NCI-H774 (cell line): ENCODE measurements at regions not wholly inside any gene's neighbourhood (a gene's known extent, or its start where the extent isn't known, plus 50 kb on each side); places are given as distances from the start of the nearest gene placed in this dataset.
"Not testable (repeated sequence)": the region's sequence is repeated elsewhere in the genome, so short reads cannot be mapped to it uniquely, and the experiment has no call there.

Experiments used
- DNase-seq: peaks from one replicate; lab custom pipeline; 2025; lab: John Stamatoyannopoulos, UW

GRCh38 chr4:189665712-189666305, 274.9 kb upstream of the FRG1 start:
- DNase-seq: not testable (repeated sequence)

DNA sequence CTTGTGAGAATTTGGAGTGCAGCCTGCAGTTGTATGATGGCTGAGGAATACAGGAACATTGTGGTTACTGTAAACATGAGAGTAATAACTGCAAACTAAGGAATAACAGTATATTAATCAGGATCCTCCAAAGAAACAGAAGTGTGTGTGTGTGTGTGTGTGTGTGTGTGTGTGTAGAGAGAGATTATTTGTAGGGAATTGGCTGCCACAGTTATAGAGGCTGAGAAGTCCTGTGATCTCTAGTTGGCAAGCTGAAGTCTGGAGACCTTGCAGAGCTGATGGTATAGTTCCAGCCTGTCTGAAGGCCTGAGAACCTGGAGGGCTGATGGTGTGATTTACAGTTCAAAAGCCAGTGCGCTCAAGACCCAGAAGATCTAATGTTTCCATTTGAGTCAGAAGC, 273.3 kb upstream of the FRG1 start:
- not testable (repeated sequence) for DNase-seq

- DNase-seq: not testable (repeated sequence)
Measured at GRCh38 chr4:189697675-189698245, 242.9 kb upstream of the FRG1 start.

DNA sequence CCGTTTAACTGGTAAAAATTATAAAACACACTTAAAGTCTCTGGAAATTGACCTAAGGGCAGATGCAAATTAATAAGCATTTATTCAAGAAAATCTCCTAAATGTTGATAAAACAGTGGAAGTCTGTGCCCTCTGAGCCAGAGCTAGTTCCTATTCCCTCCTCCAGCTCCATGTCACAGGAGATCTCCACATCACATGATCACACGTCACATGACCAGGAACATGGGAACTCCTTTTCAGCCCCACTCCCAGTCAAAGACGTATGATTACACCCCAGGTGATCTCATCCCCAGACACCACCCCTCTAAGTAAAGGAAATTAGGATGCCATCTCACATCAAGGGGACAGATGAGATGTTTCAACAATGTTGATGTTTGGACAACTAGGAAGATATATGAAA, 237.7 kb upstream of the FRG1 start:
- not testable (repeated sequence) for DNase-seq

- DNase-seq: not testable (repeated sequence)
Measured at GRCh38 chr4:189706821-189707220, 233.9 kb upstream of the FRG1 start.

GRCh38 chr4:189707227-189707626, 233.4 kb upstream of the FRG1 start:
- not testable (repeated sequence) for DNase-seq

GRCh38 chr4:189711956-189712355, 228.7 kb upstream of the FRG1 start:
- not testable (repeated sequence) for DNase-seq

DNA sequence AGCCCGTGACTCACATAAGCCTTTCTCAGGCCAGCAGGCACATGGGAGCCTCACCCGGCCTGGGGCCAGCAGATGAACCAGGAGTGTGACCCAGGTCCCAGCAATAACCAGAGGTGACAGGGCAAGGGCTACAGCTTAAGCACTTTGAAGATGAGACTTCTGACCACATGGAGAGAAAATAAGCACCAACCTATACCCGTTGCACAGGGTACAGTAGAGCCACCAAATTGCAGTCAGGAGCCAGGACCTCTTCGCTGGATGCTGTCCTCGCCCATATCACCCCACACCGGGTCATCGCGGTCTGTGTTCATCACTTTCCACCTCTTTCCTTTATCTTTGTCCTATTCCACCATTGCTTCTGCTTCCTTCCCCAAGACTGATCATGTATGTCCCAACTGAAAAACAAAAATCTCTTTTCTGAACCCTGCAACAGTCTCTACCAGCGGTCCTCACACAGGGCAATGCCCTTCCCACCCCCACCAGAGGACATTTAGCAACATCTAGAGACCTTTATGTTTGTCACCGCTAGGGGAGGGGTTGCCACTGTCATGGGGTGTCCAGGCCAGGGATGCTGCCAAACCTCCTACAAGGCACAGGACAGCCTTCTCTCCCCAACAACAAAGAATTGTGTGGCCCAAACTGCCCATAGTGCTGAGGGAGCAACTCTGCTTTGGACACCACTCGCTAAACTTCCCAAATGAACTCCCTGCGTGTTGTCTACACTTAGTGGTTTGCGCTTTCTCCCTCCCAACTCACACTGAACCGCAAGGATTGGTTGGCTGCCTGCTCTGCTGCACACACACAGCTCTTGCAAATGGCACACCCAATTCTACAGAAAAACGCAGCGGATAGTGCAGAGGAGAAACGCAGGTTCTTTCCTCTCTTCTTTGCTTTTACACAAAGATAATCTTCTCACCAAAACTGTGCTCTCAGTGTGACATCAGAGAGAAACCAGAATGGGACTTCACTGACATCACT, 219.4 kb upstream of the FRG1 start:
- not testable (repeated sequence) for DNase-seq

DNA sequence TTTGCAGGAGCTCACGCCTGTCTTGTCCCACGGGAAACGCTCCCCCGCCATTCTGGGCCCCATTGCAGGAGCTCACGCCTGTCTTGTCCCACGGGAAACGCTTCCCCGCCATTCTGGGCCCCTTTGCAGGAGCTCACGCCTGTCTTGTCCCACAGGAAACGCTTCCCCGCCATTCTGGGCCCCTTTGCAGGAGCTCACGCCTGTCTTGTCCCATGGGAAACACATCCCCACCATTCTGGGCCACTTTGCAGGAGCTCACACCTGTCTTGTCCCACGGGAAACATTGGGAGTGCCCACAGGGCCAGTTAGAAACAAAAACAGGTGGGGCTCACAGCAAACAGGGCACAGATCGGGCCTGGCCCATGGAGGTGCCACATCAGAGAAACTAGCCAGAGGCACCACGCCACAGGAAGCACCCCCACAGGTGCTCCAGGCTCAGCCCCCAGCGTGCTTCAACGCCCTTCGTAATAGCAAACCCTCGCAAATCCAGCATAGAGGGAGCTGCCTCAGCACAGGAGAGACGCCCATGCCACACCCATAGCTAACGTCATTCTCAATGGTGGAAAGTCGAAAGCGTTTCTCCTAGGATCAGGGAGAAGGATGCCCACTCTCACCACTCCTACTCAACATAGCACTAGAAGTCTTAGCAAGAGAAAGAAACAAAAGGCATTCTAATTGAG, 218.2 kb upstream of the FRG1 start:
- peak; percentile 58 for DNase-seq

DNA sequence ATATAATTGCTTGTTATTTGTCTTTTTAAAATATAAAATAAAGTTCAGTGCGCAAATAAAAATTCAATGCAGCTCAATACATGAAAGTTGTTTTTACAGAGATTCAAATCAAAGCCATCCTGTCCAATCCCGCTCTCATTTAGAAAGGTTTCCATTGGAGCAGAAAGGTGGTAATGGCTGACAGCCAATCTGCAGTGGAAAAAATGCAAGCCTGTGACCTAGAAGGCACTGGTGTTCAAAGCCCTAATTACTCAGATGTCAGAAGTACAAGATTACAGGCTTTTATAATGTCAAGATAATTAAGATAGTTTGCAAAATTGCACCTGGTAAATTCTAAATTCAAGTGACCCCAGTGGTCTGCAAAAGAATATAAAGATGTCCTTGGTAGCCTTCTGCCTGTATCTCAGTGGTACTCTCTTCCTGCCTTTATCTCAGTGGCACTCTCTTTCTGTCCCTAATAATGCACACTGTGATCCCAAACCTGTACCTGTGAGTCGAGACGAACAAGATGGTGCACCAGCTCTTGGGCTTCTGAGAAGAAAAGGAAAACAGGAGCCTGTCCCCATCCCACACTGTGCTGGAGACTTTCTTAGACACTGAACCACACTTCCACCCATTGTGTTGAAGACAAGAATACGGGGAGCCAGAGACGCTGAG, 212.6 kb upstream of the FRG1 start:
- not testable (repeated sequence) for DNase-seq

GRCh38 chr4:189731989-189732388, 208.7 kb upstream of the FRG1 start:
- DNase-seq: not testable (repeated sequence)

DNA sequence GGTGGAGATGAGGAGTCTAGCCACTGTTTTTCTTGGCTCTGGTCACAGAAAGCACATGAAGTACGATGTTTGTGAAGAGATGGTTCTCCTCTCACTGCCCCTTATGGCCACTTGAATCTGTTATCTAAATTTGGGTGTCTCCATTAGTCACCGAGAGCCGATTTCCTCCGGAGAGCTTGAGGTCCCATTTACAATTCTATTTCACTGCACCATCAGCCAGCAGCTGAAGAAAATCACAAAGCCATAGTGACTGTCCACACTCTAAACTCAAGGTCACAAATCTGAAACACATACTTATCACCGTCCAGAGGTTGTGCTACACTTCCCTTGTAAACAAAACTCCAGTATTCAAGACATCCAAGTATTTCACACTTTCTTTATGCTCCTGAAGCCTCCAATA, 207.2 kb upstream of the FRG1 start:
- DNase-seq: not testable (repeated sequence)

GRCh38 chr4:189734648-189735267, 205.9 kb upstream of the FRG1 start:
- DNase-seq: not testable (repeated sequence)

DNA sequence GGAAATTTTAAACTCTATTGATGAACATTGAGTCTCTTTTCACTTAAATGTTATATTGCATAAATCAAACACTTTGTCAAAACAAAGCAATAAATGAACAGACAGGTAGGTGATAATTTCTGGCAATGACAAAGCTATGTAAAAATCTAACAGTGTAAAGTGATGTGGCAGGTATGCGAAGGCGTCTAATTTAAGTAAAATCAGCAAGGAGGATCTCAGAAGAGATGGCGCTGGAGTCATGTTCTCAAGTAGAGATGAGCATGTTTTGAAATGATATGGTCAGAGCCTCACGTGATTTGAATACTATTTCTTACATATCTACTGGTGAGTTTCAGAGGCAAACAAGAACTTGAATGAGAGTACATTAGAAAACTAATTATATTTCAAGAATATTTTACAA, 204.0 kb upstream of the FRG1 start:
- DNase-seq: not testable (repeated sequence)

GRCh38 chr4:189740118-189740517, 200.6 kb upstream of the FRG1 start:
- DNase-seq: not testable (repeated sequence)

- DNase-seq: no peak
Measured at GRCh38 chr4:189740873-189741272, 199.8 kb upstream of the FRG1 start.

DNA sequence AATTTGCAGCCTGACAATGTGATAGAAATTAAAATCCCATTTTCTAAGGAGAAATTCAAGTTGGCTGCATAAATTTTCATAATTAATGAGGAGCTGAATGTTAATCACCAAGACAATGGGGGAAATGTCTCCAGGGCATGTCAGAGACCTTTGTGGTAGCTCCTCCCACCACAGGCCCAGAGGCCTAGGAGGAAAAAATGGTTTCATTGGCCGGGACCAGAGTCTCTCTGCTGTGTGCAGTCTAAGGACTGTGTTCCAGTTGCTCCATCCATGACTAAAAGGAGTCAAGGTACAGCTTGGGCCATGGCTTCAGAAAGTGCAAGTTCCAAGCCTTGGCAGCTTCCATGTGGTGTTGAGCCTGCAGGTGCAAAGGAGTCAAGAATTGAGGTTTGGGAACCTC, 187.6 kb upstream of the FRG1 start:
- not testable (repeated sequence) for DNase-seq

GRCh38 chr4:189763583-189763982, 177.1 kb upstream of the FRG1 start:
- no peak for DNase-seq

GRCh38 chr4:189765301-189765700, 175.4 kb upstream of the FRG1 start:
- DNase-seq: no peak

GRCh38 chr4:189765736-189766135, 174.9 kb upstream of the FRG1 start:
- DNase-seq: no peak

- no peak for DNase-seq
Measured at GRCh38 chr4:189767941-189768340, 172.7 kb upstream of the FRG1 start.
